HG02588 (cell line): ENCODE measurements at regions not wholly inside any gene's neighbourhood (a gene's known extent, or its start where the extent isn't known, plus 50 kb on each side); places are given as distances from the start of the nearest gene placed in this dataset.
"Not testable (repeated sequence)": the region's sequence is repeated elsewhere in the genome, so short reads cannot be mapped to it uniquely, and the experiment has no call there.

Experiments used
- ATAC-seq: cut with Tn5 transposase; IDR thresholded peaks from one replicate; pipeline ENCODE4 v1.9.1; 2021; ENCODE audit warnings: mild to moderate bottlenecking, moderate library complexity; ENCODE audit not compliant: unreplicated experiment

GRCh38 chr22:49517667-49518185 lies 309.9 kb downstream of the BRD1 start:
- ATAC-seq = no peak

DNA sequence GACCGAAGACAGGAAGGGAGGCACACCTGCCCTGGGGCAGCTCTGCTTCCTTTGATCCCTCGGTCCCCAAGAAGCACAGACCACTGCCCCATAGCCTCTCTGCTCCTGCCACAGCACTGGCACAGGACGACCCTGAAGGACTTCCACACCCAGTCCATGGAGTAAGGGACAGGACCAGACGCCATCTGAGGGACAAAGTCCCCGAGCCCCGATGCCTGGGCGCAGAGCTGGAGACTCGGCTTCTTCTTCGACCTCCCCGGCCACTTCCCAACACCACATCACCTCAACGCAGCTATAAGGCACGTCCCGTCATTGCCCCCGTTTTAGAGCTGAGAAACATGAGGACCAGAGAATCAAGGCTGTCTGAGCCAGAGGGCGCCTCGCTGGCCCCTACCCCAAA lies 310.5 kb downstream of the BRD1 start:
- ATAC-seq = no peak

GRCh38 chr22:49515475-49515874 lies 312.2 kb downstream of the BRD1 start:
- no peak for ATAC-seq

- no peak for ATAC-seq
Measured at GRCh38 chr22:49514641-49515040, 313.0 kb downstream of the BRD1 start.

DNA sequence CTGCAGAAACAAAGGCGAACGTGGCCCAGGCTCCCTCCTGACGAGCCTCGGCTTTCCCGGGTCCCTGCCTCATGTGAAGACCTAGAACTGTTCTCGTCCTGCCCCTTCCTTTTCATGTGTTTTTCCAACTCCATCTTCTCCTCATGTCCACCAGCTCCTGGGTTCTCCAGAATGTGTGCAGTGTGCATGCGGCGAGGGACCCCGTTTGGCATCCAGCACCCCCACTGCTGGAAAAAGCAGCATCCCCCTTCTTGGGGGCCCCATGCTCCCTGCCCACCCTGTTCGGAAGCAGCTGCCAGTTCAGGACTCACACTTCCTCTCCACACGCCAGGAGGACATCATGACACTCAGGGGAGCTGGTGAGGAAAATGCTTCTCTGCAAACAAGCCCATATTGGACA lies 313.5 kb downstream of the BRD1 start:
- ATAC-seq = no peak

GRCh38 chr22:49513358-49513851 lies 314.3 kb downstream of the BRD1 start:
- ATAC-seq = no peak

DNA sequence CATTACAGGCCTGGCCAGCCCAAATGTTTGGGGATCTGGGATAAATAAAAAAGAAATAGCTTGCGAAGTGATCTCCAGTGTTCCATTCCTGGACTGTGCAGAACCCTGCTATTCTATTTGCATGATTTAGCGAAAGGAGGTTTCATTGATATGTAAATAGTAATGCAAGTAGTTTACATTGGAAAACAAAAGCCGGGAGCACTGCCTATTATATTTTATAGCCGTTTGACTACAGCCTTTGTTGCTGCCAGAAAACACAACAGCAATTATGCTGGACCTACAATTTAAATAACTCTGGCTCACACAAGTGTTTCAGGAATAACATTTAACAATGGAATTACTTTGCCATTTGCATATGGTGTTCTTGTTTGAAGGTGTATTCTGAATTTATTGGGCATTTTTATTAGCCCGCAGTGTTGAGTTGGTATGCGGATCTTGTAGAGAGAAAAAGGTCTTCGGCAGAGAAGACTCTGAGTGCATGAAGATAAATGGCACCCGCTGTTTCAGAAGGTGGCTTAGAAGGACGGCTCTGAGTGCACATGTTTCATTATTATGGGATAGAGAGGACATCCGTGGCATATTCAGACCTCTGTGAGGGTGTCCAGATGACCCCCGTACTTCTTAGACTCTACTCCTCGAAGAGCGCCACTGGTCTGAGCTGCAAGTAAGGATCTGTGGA lies 315.0 kb downstream of the BRD1 start:
- ATAC-seq = no peak

GRCh38 chr22:49511393-49512189 lies 316.1 kb downstream of the BRD1 start:
- ATAC-seq = not testable (repeated sequence)

DNA sequence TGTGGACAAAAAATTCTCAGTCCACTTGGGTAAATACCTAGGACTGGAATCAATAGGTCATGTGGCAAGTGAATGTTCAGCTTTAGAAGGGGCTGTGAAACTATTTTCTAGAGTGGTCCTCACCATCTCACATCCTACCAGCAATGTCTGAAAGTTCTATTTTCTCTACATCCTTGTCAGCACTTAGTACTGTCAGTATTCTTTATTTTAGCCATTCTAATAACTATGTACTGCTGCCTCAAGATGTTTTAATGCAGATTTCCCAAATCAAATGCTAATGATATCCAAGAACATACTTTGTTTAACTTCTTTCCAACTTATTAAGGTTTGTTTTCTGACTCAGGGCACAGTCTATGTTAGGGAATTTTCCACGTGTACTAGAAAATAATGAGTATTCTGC lies 317.0 kb downstream of the BRD1 start:
- no peak for ATAC-seq

DNA sequence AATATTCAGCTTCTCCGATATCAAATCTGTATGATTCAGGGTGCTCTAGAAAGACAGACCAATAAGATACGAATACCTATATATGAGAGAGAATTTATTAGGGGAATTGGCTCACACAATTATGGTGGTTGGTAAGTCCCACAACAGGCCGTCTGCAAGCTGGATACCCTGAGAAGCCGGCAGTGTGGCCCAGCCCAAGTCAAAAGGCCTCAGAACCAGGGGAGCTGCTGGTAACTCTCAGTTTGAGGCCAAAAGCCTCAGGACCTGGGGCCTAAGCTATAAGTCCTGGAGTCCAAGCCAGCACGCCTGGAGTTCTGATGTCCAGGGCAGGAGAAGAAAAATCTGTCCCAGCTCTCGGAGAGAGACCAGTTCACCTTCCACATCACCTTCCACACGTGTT lies 318.7 kb downstream of the BRD1 start:
- ATAC-seq = no peak

DNA sequence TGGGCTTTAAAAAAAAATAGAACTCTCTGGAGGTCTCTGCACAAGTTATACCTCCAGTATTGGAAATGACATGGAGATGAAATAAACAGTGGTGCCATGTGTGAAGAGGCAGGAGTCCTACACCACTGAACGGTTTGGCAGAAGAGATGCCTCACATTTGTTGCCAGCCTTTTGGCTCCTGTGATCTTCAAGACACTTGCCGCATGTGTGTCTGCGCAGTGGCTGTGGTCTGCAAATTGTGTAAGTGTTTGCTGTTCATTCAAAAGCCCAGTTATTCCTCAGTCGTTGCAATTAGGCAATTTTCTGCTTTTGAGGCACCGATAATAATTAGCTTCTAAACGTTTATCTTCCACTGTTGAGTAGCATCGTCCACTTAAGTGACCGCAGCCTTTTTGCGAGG lies 319.1 kb downstream of the BRD1 start:
- ATAC-seq = no peak

DNA sequence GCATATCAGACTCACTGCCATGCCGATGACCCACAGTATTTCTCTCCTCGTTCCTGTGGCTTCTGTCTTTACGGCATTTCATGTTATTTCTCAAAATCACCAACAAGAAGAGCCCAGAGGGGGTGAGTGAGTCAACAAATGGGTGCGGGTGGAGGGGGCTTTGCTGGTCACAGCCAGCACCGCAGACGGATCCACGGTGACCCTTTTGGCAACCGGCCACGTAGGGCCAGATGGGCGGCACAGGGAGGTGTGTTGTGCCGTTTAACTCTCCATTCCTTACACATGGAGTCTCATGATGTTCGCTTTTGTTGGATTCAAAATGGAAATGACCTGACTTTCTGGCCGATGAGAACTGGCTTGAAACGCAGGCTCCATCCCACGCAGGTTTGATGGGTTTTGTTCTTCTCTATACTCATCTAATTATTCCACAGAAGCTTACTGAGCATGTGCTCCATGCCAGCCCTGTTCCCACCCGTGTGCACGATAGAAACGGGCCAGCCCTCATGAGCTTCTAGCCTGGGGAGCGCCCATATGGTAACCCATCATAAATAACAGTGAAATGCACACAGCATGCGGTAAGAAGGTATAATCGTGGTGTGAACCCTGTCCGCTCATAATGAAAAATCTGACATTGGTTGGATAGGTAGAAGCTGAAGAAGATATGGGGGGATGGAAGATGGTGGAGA lies 319.9 kb downstream of the BRD1 start:
- ATAC-seq = no peak

DNA sequence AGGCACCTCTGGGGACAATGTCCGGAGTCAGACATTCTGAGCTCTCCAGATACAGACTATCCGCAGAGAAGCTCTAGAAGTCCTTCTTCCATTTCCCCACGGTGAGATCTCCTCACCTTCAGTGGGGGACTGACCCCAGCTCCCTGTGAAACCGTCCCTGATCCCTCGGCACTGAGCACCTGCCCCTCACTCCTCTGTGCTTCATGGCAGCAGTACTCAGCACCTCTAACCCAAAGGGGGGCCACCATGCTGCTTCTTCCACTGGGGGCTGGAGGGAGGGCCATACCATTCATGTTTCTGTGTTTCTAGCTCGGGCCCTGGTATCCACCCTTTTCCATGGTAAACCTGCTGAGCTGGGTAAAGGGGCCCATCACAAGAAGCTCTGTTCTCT lies 321.7 kb downstream of the BRD1 start:
- no peak for ATAC-seq

GRCh38 chr22:49505337-49506009 lies 322.2 kb downstream of the BRD1 start:
- ATAC-seq = no peak

- ATAC-seq = peak; percentile 45
Measured at GRCh38 chr22:49503896-49504521, 323.7 kb downstream of the BRD1 start.

DNA sequence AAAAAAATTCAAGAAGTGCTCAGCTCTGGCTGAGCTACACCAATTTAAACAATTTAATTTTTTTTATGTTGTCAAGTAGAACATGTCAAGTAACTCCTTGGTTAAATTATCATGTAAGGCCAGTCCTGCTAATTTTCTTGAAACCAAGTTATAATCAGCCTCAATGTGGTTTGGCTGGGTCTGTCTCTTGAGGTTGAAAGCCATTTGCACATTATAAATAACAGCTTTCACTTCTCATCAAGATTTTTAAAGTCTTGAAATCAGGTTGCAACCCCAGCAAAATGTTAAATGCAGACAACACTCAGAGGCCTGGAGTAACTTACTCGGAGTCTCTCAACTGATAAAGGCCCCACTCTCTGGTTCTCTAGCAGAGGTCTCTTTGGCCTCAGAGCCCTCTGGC lies 324.4 kb downstream of the BRD1 start:
- no peak for ATAC-seq

GRCh38 chr22:49502126-49502826 lies 325.4 kb downstream of the BRD1 start:
- ATAC-seq = no peak

- ATAC-seq = no peak
Measured at GRCh38 chr22:49500942-49501395, 326.7 kb downstream of the BRD1 start.

DNA sequence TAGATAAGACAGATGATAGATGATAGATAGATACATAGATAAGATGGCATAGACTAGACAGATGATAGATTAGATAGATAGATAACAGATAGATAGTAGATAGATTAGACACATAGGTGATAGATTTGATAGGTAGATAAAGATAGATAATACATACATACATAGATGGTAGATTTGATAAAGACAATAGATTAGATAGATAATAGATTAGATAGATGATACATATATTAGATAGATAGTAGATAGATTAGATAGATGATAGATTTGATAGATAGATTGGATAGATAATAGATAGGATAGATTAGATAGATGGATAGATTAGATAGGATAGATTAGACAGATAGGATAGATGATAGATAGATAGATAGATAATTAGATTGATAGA lies 327.6 kb downstream of the BRD1 start:
- no peak for ATAC-seq
